Activated CD4-positive, alpha-beta T cell treated with anti-CD3 and anti-CD28 coated beads, Interleukin-2, amount 50 U/mL, for 24 hours (primary cell): ENCODE measurements at regions not wholly inside any gene's neighbourhood (a gene's known extent, or its start where the extent isn't known, plus 50 kb on each side); places are given as distances from the start of the nearest gene placed in this dataset.

Experiments used
- DNase-seq, 2 donors: peaks; one replicate each; pipeline ENCODE4 v3.0.0-alpha.2; 2020; ENCODE audit warnings: low read depth in 1 of 2, low spot score in 1 of 2

DNA sequence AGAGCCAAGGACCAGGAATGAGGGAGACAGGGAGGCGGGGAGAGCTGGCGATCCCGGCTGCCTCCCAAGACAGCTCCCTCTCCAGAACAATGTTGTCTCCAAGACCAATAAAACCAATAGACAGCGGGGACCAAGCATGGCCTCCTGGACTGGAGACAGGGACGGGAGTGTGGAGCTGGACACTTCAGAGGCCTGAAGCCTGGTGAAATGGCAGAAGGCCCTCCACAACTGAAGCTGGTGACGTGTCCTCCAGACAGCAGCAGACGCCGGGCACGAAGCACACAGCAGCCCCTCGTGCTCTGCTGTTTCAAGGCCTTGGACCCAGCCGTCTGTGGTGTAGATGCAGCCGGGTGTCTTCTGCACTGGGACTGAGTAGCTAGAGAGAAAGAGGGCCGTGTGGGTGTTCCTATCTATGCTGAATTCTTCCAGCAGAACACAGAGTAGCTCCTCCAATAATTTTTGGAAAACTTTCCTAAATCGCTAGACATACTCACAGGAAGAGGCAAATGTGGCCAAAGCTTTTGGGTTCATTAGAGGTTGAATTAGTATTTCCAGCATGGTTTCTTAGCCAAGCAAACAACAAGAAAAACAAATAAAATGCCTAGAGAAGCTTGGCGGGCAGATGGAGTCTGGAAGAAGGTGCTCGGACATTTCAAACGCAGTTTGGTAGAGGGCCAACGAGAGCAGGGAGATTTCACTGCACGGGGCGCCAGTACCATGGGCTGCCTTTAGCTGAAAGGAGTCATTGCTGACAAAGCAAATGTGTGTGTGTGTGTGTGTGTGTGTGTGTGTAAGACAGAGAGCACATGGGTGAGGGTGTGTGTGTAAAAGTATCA, 570.4 kb downstream of the TCERG1L start:
- no peak for DNase-seq

DNA sequence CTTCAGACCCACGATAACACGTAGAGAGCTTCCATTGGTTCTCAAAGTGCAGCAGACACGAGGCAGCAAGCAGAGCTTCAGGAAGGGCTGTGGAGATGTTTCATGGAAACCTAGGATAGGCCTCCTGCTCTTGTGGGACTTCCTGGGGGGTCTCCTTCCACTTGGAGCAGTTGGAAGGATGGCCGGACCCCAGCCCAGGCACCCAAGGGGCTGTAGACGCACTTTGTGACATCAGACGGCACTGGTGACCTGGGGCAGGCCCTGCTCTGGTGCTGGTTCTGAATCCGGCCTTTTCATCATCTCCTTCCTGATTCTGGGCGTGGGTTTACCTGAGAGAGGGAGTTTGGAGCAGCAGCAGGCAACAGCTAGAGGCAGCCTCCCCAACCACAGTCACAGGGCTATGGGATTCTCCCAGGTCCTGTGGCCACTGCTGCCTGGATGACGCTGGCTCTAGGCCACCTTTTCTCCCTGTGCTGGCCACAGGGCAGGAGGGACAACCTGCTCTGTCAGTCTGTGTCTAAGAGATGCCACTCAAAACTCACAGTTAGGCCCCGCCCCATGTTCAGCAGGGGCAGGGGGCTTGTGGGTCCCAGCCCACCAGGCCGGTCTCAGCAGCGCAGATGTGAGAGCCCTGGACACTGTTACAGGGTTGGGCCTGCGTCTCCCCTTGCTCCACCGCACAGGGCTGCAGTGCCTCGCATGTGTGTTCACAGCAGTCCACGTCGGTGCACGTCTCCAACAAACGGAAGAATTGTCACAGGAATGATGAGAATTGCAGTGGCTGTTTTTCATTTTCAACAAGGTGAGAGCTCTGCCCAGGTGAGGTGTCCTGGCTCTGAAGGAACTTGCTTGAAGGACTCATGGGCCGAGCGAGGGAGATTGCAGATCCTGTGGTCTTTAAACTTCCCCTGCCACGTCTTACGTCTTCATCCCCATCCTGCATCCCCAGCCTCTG, 569.3 kb downstream of the TCERG1L start:
- no peak for DNase-seq

DNA sequence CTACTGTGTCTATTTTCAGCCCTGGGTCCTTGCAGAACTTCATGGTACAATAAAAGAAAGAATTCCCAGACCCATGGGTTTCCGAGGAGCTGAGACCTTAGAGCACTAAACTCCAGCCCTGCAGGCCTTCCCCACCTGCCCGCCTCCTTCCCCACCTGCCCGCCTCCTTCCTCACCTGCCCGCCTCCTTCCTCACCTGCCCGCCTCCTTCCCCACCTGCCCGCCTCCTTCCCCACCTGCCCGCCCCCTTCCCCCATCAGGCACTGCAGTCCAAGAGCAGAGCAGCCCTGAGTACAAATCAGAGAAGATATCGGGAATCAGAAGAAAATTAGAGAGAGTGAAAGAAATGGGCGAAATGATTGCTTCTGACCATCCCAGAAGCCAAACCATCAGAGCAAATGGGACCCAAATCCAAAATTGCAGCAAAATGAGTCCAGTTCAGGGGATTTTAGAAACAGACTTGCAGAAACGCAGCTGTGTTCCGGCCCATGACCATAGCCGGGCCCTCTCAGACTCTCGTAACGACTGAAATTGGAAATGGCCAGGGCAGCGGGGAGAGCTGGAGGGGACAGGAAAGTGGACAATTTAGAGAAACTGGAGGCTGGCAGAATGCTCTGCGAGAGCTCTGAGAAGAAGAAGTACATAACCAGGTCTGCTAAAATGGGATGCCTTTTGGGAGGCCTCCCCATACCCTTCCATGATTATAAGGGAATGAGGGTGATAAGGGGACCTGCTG, 568.4 kb downstream of the TCERG1L start:
- no peak for DNase-seq

DNA sequence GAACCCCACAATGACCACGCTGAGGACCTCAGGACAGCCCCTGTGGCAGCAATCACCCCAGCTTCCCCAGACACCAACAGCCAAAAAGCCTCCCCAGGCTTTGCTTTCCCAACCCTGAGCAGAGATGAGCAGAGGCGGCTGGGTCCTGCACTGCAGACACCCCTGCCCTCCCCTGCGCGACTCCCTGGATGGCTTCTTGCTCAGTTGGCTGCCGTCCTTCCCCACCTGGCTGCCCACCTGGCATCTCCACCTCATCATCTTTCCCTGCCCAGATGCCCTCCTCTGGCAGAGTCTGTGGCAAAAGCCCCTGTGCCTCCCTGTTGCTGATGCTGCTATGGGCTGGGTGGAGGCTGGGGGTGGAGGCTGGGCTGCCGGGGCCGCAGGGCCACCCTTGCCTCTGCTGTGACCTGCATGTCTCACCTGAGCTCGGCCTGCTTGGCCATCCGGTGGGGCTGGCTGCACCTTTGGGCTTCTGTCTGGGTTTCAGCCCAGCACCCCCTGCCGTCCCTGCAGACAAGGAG, 567.7 kb downstream of the TCERG1L start:
- DNase-seq = no peak

DNA sequence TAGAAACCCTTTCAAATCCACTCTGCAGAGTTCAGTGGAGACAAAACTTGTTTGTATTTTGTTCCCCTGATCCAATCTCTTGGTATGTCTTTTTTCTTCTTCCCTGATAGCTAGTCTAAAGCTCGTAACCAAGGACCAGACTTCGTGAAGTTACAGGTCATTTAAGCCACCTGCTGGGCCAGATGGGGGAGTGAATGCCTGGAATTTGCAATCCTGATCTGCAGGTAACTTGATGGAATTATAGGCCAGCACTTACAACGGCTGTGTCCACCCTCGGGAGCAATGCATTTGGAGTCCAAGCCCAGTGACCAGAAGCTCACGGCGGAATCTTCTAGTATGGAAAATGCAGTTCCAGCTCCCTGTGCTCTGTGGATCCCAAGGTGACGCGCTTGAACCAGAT, 566.9 kb downstream of the TCERG1L start:
- no peak for DNase-seq

DNA sequence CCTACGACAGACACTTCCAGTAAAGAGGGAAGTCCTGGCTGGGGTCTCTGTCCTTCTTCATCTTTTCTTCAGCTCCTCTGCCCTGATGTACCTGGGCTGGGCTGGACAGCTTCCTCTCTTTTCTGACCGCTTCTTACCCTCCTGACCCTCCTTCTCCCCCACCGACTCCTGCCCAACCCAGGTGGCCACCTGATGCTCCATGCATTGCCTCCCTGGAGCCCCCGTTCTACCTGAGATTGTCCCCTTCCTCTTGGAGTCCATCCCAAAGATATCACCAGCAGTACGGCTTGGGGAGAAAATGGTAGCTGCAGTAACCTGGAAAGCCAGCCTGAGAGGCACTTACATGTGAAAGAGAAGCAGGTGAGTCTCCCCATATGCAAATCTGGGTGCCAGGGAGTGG, 566.3 kb downstream of the TCERG1L start:
- no peak for DNase-seq

DNA sequence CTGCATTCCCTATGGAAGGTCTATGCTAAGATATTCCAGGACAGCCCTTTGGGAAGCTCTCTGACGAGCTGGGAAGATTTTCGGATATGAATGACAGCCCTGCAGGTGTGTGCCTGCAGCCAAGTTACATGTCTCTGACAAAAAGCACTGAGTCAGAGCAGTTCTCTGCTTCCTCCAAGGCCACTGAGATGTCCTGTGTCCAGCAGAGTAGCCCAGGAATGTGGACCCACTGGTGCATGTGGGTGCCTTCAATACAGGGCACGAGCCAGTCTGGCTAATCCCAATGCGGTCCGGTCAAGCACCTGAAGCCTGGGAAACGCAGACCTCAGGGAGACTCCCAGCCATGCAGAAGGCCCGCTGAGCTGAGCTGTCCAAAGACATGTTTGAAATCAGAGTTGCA, 565.7 kb downstream of the TCERG1L start:
- no peak for DNase-seq

DNA sequence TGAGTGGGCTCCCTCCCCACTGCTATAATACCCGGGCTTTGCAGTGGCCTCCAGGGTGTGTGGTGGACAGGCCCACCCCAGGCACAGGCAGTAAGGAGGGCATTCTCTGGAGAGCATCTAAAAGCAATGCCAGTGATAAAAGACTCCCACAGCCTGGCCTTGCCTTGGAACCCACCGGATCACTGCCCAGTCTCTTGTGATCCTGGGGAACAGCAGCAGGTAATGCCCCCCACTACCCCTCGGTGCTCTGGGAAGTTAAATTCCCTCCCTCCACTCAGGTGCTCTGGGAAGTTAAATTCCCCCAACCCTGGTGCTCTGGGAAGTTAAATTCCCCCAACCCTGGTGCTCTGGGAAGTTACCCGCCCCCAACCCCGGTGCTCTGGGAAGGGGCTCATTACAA, 565.2 kb downstream of the TCERG1L start:
- DNase-seq = no peak

DNA sequence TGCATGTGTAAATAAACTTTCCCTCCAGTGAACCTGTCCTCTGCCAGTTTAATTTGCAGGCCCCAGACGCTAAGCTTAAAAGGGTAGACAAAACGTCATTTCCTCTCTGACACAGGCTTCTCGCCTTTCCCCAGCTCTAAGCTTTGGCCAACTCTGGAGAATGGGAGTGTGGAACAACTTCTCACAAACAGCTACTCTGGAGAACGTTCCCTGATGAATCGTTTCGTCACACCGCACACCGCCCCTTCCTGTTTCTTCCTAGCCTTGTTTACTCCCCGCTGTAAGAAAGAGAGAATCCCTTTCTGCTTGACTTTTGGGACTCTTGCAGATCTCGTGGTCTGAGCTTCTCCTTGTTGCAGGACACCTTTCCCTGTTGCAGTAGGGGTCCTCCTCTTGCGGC, 564.2 kb downstream of the TCERG1L start:
- DNase-seq = no peak

DNA sequence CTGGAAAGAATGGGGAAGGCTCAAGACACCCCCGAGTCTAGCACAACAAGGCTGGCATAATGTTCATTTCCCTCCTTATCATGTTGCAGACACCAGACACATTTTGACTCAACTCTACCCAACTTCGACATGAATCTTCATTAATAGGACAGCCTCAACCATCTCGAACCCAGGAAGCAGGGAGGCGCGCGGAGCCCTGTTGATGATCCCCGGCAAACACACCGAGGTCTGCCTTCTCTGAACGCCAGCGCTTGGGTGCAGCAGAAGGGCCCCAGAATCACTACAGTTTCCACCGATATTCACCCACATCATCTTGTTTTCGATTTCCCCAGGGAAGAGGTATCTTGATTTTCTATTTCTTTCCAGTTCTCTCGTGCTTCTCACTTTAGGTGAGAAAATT, 563.6 kb downstream of the TCERG1L start:
- DNase-seq = no peak

DNA sequence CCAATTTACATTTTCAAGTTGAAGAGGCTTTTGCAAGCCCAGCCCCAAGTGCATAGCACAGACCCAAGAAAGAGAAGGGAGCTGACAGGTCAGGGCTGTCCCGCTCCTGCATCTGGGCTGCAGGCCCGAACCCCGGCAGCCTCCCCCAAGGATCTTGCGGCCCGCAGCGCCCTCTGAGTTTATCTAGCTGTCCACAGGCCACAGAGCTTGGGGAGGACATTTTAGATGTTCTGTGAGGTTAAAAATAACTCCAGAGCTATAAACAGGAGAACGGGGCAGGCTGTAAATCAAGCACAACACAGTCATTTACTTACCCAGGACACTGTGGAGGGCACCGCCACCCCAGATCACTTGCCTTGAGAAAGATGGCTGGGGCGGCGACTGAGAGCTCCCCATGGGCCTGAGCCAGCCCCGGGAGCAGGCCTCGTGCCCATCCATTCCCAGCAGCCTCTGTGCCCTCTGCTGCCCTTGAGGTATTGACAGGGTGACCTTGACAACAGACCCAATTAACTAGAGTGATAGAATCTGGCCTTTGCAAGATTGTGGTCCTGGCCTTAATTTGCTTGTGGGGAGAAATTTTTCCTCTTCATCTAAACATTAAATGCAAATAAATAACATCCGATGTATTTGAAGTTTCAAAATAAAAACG, 563.0 kb downstream of the TCERG1L start:
- DNase-seq = no peak

DNA sequence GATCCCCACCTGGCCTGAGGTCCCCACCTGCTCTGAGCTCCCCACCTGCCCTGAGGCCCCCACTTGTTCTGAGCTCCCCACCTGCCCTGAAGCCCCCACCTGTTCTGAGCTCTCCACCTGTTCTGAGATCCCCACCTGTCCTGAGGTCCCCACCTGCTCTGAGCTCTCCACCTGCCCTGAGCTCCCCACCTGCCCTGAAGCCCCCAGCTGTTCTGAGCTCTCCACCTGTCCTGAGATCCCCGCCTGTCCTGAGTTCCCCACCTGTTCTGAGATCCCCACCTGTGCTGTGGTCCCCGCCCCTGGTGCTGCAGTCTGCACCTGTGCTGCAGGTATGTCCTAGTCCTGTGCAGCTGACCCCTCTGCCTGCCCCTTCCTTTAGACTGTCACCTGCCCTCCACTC, 561.6 kb downstream of the TCERG1L start:
- DNase-seq = no peak

DNA sequence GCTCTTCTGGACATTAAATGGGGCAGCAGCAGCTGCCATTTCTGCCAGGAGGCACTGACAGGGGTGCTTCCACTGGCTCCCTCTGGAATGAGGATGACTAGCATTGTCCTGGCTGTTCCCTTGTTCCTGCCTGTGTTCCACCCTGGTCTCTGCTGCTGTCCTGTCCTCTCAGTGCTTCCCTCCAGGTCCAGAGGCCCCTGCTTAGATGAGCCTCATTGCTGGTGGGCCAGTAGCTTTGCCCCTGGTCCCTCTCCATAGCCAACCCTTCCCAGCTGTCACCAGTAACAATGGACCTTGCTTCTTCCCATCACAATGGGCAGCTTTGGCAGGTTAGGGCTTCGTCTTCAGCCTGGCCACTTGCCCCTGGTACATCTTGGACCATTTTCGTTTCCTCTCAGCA, 561.1 kb downstream of the TCERG1L start:
- DNase-seq = no peak

DNA sequence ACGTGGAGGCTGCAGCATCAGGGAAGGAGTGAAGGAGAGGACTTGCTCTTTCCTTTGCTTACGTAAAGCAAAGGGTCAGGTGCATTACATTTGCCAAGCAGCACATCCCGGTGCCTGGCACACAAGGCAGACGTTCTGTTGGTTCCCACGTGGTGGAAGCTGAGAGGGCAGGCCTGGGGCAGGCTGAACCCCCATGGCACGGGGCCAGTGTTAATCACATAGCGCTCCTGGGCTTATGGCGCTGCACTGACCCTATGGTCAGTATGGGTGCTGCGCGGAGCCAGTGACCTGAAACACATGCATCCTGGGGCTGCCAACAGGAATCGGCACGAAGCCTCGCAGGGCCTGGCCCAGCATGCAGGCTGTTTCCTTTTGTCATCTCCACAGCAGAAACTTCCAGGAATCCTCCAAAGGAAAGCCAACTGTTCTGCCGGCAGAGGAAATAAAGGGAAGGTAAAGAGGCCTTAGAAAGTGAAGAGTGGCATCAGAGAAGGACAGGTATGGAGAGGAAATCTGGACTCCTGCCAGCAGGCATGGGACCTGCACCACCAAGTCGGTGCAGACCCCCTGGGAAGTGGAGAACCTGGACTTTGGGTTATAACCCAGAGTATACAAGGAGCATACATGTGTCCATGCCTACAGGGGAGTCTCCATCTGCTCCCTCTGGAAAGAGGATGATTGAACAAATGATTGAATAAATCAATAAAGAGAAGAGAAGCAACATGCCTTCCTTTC, 560.2 kb downstream of the TCERG1L start:
- no peak for DNase-seq

DNA sequence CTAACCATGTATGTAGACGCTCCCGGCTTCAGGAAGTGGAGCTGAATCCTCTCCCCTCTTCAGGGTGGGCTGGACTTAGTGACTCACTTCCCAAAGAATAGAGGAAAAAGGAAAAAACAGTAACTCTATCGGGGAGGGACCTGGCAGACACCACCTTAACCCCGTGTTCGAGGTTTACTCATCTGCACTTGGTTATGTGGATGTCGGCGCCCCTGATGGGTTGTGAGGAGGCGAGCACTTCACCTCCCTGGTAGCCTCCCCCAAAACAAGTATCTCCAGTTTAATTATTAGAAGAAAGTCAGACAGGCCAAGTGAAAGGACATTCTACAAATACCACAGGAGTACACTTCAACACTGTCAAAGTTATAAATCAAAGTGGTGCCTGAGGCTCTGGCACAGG, 559.7 kb downstream of the TCERG1L start:
- DNase-seq = no peak

DNA sequence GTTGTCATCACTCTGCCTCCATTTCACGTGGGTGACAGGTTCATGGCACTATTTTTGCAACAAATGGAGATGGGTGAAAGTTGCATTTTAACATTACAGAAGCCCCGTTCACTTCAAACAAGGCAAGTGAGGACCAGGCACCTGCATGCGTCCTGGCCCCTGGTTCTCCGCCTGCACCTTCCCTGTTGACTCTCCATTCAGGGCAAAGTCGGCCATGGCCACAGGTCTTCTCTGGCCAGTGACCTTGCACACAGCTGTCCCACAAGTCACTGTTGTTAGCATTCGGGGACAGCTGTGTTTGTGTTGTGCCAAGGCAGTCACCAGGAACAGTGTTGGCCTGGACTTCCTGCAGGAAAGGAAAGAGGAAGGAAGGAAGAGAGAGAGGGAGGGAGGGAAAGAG, 554.9 kb downstream of the TCERG1L start:
- no peak for DNase-seq

DNA sequence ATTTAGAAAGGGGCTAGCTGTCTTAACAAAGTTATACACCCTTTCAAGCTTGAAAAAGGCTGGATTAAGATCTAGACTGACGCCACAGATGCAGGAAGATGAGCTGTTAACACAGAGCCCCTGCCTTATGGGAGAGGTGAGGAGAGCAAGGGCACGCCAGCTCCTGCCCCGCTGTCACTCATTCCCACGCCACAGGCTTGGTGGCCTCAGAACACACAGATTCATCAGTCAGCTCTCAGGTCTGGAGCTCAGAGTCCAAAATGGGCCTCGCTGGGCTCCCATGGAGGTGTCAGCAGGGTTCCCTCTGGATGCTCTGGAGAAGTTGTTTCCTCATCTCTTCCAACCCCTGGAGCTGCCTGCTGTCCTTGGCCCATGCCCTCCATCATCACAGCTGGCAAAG, 554.2 kb downstream of the TCERG1L start:
- no peak for DNase-seq

DNA sequence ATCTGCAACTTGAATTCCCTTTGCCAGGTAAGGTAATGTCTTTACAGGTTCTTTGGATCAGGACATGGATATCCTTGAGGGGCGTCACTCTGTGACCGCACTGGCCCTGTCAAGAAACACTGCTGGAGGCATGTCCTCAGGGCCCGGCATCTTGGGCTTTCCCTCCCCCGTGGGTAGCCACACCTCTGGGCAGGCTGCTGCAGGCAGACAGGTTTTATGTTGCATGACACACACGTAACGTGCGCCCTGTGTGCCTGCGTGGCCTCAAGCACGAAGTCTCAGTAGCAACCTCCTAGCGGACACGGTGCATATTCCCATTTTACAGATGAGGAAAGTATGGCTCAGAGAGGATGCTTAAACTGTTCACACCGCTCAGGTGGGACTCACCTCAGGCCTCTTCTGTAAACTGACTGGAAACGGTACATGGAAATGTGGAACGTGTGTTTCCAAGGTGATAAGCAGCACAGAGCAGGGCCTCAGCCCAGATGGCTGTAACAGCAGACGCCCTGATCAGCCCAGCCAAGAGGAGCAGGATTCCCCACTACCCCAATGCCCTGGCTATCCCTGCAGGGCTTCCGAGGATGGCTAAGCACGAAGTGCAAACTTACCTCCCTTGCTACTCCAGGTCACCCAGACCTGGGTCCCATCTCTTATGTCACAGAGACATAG, 553.6 kb downstream of the TCERG1L start:
- no peak for DNase-seq

DNA sequence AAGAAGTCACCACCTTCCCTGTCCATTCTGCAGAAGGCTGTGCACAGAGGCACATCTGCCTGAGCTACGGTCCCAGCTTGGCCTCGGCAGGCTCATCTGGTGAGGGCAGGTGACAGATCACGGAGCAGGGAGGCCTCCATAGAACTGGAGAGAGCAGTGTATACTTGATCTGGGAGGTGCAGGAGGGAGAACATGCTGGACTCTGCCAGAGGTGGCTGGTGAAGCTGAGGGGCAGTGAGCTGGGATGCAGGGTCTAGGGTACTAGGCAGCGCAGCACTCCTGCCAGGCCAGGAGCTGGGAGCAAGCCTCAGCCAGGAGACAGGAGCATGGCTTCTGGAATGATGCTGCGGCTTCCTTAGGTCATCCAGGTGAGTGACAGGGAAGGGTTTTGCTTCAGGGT, 553.0 kb downstream of the TCERG1L start:
- DNase-seq = no peak
